CD14-positive monocyte (primary cell): ENCODE measurements at regions not wholly inside any gene's neighbourhood (a gene's known extent, or its start where the extent isn't known, plus 50 kb on each side); places are given as distances from the start of the nearest gene placed in this dataset.

Experiments used
- DNase-seq, 3 donors: peaks; one replicate each; pipeline ENCODE4 v3.0.0-alpha.2; 2011 to 2022
- H2AFZ ChIP-seq: 2 replicates; pipeline ENCODE4 v1.6.0; 2012; ENCODE audit warnings: mild to moderate bottlenecking, low read depth, low read length, inconsistent platforms; ENCODE audit not compliant: insufficient read depth, poor library complexity, severe bottlenecking
- H3K27ac ChIP-seq, 2 donors: 1 replicate in 1 of 2; 2 replicates in 1 of 2; pipeline ENCODE4 v1.5.1; 2012 to 2013; ENCODE audit warnings: low read length in 2 of 2, control low read depth in 1 of 2, inconsistent platforms in 1 of 2, low read depth in 1 of 2, mild to moderate bottlenecking in 1 of 2
- H3K27me3 ChIP-seq, 2 donors: one replicate each; pipeline versions ENCODE4 v1.6.0 to v1.6.1; 2011 to 2013; ENCODE audit warnings: low read length in 2 of 2; ENCODE audit not compliant: control insufficient read depth in 2 of 2, insufficient read depth in 2 of 2
- H3K36me3 ChIP-seq, 2 donors: replicated peaks in 1 of 2; 1 replicate in 1 of 2; 2 replicates in 1 of 2; pipeline versions ENCODE4 v1.5.1 to v1.6.1; 2012 to 2013; ENCODE audit warnings: low read length in 2 of 2, control low read depth in 1 of 2, inconsistent platforms in 1 of 2, mild to moderate bottlenecking in 1 of 2; ENCODE audit not compliant: insufficient read depth in 2 of 2, control insufficient read depth in 1 of 2
- H3K4me1 ChIP-seq, 2 donors: 1 replicate in 1 of 2; 2 replicates in 1 of 2; pipeline versions ENCODE4 v1.5.1 to v1.6.1; 2012 to 2013; ENCODE audit warnings: low read length in 2 of 2, control low read depth in 1 of 2, inconsistent platforms in 1 of 2, mild to moderate bottlenecking in 1 of 2, moderate library complexity in 1 of 2; ENCODE audit not compliant: insufficient read depth in 2 of 2, control insufficient read depth in 1 of 2
- H3K4me2 ChIP-seq: replicated peaks from 2 replicates; pipeline ENCODE3; 2012; ENCODE audit warnings: low read length, moderate library complexity, mild to moderate bottlenecking; ENCODE audit not compliant: poor library complexity, severe bottlenecking; ENCODE audit errors: extremely low read depth
- H3K4me3 ChIP-seq, 3 experiments: fragments of 200-600 bp in 1 of 3; sonication (generic) in 1 of 3; replicated peaks in 1 of 3; 1 replicate in 2 of 3; 2 replicates in 1 of 3; pipeline ENCODE4 v1.5.1; 2011 to 2013; ENCODE audit warnings: low read length in 3 of 3, mild to moderate bottlenecking in 3 of 3, control low read depth in 2 of 3, low read depth in 2 of 3, inconsistent platforms in 1 of 3, moderate library complexity in 1 of 3
- H3K79me2 ChIP-seq: 2 replicates; pipeline ENCODE4 v1.6.0; 2012; ENCODE audit warnings: mild to moderate bottlenecking, control low read depth, inconsistent platforms, low read length, moderate library complexity; ENCODE audit not compliant: insufficient read depth
- H3K9ac ChIP-seq: 2 replicates; pipeline ENCODE4 v1.6.0; 2017; ENCODE audit warnings: low read length, mild to moderate bottlenecking; ENCODE audit not compliant: insufficient read depth, poor library complexity, severe bottlenecking
- H3K9me3 ChIP-seq, 2 donors: replicated peaks in 1 of 2; 1 replicate in 1 of 2; 2 replicates in 1 of 2; pipeline versions ENCODE4 v1.5.1 to v1.6.1; 2012 to 2013; ENCODE audit warnings: low read length in 2 of 2, control low read depth in 1 of 2; ENCODE audit not compliant: control insufficient read depth in 1 of 2, insufficient read depth in 1 of 2
- H4K20me1 ChIP-seq: 2 replicates; pipeline ENCODE4 v1.6.0; 2012; ENCODE audit warnings: mild to moderate bottlenecking, low read length, control low read depth, moderate library complexity; ENCODE audit not compliant: insufficient read depth
- H3K27ac Mint-ChIP-seq, 7 donors: one replicate each; pipeline ENCODE4 v1.8.0; 2020; ENCODE audit warnings: mild to moderate bottlenecking in 7 of 7, mixed read lengths in 7 of 7, moderate library complexity in 6 of 7, inconsistent platforms in 2 of 7
- H3K27me3 Mint-ChIP-seq, 3 donors: one replicate each; pipeline ENCODE4 v1.8.0; 2021 to 2022; ENCODE audit warnings: low read depth in 3 of 3, mild to moderate bottlenecking in 3 of 3, mixed read lengths in 3 of 3, moderate library complexity in 3 of 3, inconsistent platforms in 1 of 3
- H3K36me3 Mint-ChIP-seq, 2 donors: one replicate each; pipeline ENCODE4 v1.8.0; 2020; ENCODE audit warnings: mixed read lengths in 2 of 2, inconsistent platforms in 1 of 2, mild to moderate bottlenecking in 1 of 2
- H3K4me1 Mint-ChIP-seq: one replicate; pipeline ENCODE4 v1.8.0; 2020; ENCODE audit warnings: mild to moderate bottlenecking, mixed read lengths
- H3K4me3 Mint-ChIP-seq, 2 donors: one replicate each; pipeline ENCODE4 v1.8.0; 2020; ENCODE audit warnings: mild to moderate bottlenecking in 2 of 2, mixed read lengths in 2 of 2, moderate library complexity in 1 of 2
- H3K9me3 Mint-ChIP-seq, 7 donors: one replicate each; pipeline ENCODE4 v1.8.0; 2020 to 2022; ENCODE audit warnings: mixed read lengths in 7 of 7, mild to moderate bottlenecking in 6 of 7, moderate library complexity in 6 of 7, inconsistent platforms in 2 of 7
- WGBS: methylation state at CpG from one replicate; pipeline ENCODE4 v1.1.5; 2013; ENCODE audit warnings: missing lambda C conversion rate; ENCODE audit not compliant: insufficient coverage; 5-methylcytosine and 5-hydroxymethylcytosine counted together
- intact Hi-C, 2 donors: fragments of 100-400 bp; cut with micrococcal nuclease; formaldehyde crosslinking; loops; one replicate each; pipeline versions ENCODE4 v1.15.0 to v1.15.1; 2023
- TF ChIP-seq, protein P1 (sequence below): fragments of 200-600 bp; IDR thresholded peaks from one replicate; pipeline ENCODE4 v1.8.0; 2022; ENCODE audit warnings: antibody characterized with exemption, mild to moderate bottlenecking

DNA sequence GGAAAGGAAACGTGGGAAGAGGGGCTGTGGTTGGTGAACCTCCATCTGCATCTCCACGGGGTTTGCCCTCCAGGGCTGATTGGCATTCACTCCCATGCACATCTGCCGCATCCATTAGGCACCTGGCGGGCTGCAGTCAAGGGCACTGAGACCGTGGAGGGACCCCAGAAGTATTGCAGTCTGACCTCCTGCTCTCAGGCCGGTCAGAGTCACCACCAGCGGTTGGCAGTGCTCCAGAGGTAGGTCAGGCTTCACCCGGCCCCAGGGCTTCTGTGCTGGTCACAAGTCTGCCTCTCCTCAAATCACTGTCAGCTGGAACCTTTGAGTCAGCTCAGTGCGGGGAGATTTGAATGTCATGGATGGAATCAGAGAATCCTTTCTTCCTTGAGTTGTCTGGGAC, 132.3 kb downstream of the PAPOLA start:
- TF ChIP-seq, protein P1, sequence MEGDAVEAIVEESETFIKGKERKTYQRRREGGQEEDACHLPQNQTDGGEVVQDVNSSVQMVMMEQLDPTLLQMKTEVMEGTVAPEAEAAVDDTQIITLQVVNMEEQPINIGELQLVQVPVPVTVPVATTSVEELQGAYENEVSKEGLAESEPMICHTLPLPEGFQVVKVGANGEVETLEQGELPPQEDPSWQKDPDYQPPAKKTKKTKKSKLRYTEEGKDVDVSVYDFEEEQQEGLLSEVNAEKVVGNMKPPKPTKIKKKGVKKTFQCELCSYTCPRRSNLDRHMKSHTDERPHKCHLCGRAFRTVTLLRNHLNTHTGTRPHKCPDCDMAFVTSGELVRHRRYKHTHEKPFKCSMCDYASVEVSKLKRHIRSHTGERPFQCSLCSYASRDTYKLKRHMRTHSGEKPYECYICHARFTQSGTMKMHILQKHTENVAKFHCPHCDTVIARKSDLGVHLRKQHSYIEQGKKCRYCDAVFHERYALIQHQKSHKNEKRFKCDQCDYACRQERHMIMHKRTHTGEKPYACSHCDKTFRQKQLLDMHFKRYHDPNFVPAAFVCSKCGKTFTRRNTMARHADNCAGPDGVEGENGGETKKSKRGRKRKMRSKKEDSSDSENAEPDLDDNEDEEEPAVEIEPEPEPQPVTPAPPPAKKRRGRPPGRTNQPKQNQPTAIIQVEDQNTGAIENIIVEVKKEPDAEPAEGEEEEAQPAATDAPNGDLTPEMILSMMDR: no peak
- peaks cover 1 to 5% (median 3%) of the 10 kb centered on the region in 3 donors for H3K27me3 Mint-ChIP-seq
- Histone ChIP-seq H3K9ac (no peak overlapping the region), H3K36me3 (no peaks in the 10 kb centered on the region), H4K20me1 (no peaks in the 10 kb centered on the region), H3K27me3 (no peaks in the 10 kb centered on the region), H3K4me3 (no peak overlapping the region), H3K4me2 (no peak overlapping the region), H2AFZ (no peak overlapping the region), H3K27ac (no peak overlapping the region), H3K9me3 (no peaks in the 10 kb centered on the region), H3K79me2 (no peaks in the 10 kb centered on the region), H3K4me1 (no peaks in the 10 kb centered on the region)
- H3K9me3 Mint-ChIP-seq: peaks cover 0 to 6% (median 3%) of the 10 kb centered on the region in 7 donors
- no peaks in the 10 kb centered on the region for H3K36me3 Mint-ChIP-seq
- 91% methylated on average over 6 of the region's 9 CpGs for WGBS
- intact Hi-C loops: no loop called here
- no peaks in the 10 kb centered on the region for H3K4me1 Mint-ChIP-seq
- no peak overlapping the region for H3K27ac Mint-ChIP-seq
- DNase-seq: no peak
- H3K4me3 Mint-ChIP-seq: no peak overlapping the region

GRCh38 chr14:96634896-96635295, 132.7 kb downstream of the PAPOLA start:
- TF ChIP-seq, protein P1: no peak
- Histone ChIP-seq H3K4me1 (no peaks in the 10 kb centered on the region), H3K4me3 (no peak overlapping the region), H3K36me3 (no peaks in the 10 kb centered on the region), H3K79me2 (no peaks in the 10 kb centered on the region), H3K9me3 (no peaks in the 10 kb centered on the region), H4K20me1 (no peaks in the 10 kb centered on the region), H3K27ac (no peak overlapping the region), H3K9ac (no peak overlapping the region), H3K27me3 (no peaks in the 10 kb centered on the region), H2AFZ (no peak overlapping the region), H3K4me2 (no peak overlapping the region)
- no peaks in the 10 kb centered on the region for H3K4me1 Mint-ChIP-seq
- H3K27ac Mint-ChIP-seq: no peak overlapping the region
- intact Hi-C loops: no loop called here
- peaks cover 0 to 7% (median 3%) of the 10 kb centered on the region in 7 donors for H3K9me3 Mint-ChIP-seq
- 83% methylated on average over 4 of the region's 5 CpGs for WGBS
- no peak for DNase-seq
- no peaks in the 10 kb centered on the region for H3K36me3 Mint-ChIP-seq
- no peak overlapping the region for H3K4me3 Mint-ChIP-seq
- H3K27me3 Mint-ChIP-seq: peaks cover 1 to 5% (median 3%) of the 10 kb centered on the region in 3 donors
